SK-N-SH (cell line): ENCODE measurements at regions not wholly inside any gene's neighbourhood (a gene's known extent, or its start where the extent isn't known, plus 50 kb on each side); places are given as distances from the start of the nearest gene placed in this dataset.

Experiments
- EZH2phosphoT487 ChIP-seq: fragments of 200-600 bp; sonication (generic); IDR thresholded peaks from 2 replicates; pipeline ENCODE4 v1.6.1; 2017; ENCODE audit warnings: low read depth, mixed run types, mild to moderate bottlenecking, antibody characterized with exemption, moderate library complexity, borderline replicate concordance
- FOXM1 ChIP-seq: IDR thresholded peaks from 2 replicates; pipeline ENCODE4 v1.4.0; 2012; ENCODE audit warnings: low read depth, mild to moderate bottlenecking
- GABPA ChIP-seq: IDR thresholded peaks from 2 replicates; pipeline ENCODE4 v1.4.0; 2012; ENCODE audit warnings: low read depth, mild to moderate bottlenecking
- MXI1 ChIP-seq: IDR thresholded peaks from 2 replicates; pipeline ENCODE4 v1.6.1; 2012; ENCODE audit warnings: mild to moderate bottlenecking, low read depth, low read length, improper control_type of control experiment
- NFIC ChIP-seq: IDR thresholded peaks from 2 replicates; pipeline ENCODE4 v1.4.0; 2012; ENCODE audit warnings: borderline replicate concordance
- POLR2AphosphoS5 ChIP-seq: IDR thresholded peaks from 2 replicates; pipeline ENCODE4 v1.6.1; 2012; ENCODE audit warnings: low read depth, low read length
- RAD21 ChIP-seq: IDR thresholded peaks from 2 replicates; pipeline ENCODE4 v1.6.1; 2012; ENCODE audit warnings: mild to moderate bottlenecking, low read length
- RCOR1 ChIP-seq: fragments of 150-350 bp; IDR thresholded peaks from 2 replicates; pipeline ENCODE4 v1.6.1; 2017; ENCODE audit warnings: antibody characterized with exemption, low read length
- RXRA ChIP-seq: IDR thresholded peaks from 2 replicates; pipeline ENCODE4 v1.4.0; 2012; ENCODE audit warnings: low read depth, mild to moderate bottlenecking, borderline replicate concordance
- TEAD4 ChIP-seq: IDR thresholded peaks from 2 replicates; pipeline ENCODE4 v1.4.0; 2012; ENCODE audit warnings: mild to moderate bottlenecking, borderline replicate concordance; ENCODE audit not compliant: insufficient read depth
- TF ChIP-seq, protein P1 (sequence below): fragments of 200-600 bp; sonication (generic); IDR thresholded peaks from 2 replicates; pipeline ENCODE4 v1.6.1; 2017; ENCODE audit warnings: antibody characterized with exemption, mild to moderate bottlenecking, moderate library complexity
- TF ChIP-seq, protein P2 (sequence below): IDR thresholded peaks from 2 replicates; pipeline ENCODE4 v1.6.1; 2012; ENCODE audit warnings: mild to moderate bottlenecking, low read depth, low read length, moderate library complexity
- TF ChIP-seq, protein P3 (sequence below): IDR thresholded peaks from 2 replicates; pipeline ENCODE4 v1.4.0; 2012; ENCODE audit warnings: low read depth, borderline replicate concordance

GRCh38 chr4:161206528-161207080, 957.2 kb downstream of the FSTL5 start:
- TF ChIP-seq POLR2AphosphoS5 (no peak), GABPA (no peak), EZH2phosphoT487 (no peak), RAD21 (0 out of 2 replicates have a peak, but pooled peaks have one; percentile 15), RCOR1 (0 out of 2 replicates have a peak, but pooled peaks have one; percentile 13), FOXM1 (no peak), TEAD4 (no peak), MXI1 (peak; percentile 31; the same call in 1 of the 2 replicates), NFIC (no peak), RXRA (no peak)
- TF ChIP-seq, protein P1, sequence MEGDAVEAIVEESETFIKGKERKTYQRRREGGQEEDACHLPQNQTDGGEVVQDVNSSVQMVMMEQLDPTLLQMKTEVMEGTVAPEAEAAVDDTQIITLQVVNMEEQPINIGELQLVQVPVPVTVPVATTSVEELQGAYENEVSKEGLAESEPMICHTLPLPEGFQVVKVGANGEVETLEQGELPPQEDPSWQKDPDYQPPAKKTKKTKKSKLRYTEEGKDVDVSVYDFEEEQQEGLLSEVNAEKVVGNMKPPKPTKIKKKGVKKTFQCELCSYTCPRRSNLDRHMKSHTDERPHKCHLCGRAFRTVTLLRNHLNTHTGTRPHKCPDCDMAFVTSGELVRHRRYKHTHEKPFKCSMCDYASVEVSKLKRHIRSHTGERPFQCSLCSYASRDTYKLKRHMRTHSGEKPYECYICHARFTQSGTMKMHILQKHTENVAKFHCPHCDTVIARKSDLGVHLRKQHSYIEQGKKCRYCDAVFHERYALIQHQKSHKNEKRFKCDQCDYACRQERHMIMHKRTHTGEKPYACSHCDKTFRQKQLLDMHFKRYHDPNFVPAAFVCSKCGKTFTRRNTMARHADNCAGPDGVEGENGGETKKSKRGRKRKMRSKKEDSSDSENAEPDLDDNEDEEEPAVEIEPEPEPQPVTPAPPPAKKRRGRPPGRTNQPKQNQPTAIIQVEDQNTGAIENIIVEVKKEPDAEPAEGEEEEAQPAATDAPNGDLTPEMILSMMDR: no peak
- TF ChIP-seq, protein P2, sequence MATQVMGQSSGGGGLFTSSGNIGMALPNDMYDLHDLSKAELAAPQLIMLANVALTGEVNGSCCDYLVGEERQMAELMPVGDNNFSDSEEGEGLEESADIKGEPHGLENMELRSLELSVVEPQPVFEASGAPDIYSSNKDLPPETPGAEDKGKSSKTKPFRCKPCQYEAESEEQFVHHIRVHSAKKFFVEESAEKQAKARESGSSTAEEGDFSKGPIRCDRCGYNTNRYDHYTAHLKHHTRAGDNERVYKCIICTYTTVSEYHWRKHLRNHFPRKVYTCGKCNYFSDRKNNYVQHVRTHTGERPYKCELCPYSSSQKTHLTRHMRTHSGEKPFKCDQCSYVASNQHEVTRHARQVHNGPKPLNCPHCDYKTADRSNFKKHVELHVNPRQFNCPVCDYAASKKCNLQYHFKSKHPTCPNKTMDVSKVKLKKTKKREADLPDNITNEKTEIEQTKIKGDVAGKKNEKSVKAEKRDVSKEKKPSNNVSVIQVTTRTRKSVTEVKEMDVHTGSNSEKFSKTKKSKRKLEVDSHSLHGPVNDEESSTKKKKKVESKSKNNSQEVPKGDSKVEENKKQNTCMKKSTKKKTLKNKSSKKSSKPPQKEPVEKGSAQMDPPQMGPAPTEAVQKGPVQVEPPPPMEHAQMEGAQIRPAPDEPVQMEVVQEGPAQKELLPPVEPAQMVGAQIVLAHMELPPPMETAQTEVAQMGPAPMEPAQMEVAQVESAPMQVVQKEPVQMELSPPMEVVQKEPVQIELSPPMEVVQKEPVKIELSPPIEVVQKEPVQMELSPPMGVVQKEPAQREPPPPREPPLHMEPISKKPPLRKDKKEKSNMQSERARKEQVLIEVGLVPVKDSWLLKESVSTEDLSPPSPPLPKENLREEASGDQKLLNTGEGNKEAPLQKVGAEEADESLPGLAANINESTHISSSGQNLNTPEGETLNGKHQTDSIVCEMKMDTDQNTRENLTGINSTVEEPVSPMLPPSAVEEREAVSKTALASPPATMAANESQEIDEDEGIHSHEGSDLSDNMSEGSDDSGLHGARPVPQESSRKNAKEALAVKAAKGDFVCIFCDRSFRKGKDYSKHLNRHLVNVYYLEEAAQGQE: no peak
- TF ChIP-seq, protein P3, sequence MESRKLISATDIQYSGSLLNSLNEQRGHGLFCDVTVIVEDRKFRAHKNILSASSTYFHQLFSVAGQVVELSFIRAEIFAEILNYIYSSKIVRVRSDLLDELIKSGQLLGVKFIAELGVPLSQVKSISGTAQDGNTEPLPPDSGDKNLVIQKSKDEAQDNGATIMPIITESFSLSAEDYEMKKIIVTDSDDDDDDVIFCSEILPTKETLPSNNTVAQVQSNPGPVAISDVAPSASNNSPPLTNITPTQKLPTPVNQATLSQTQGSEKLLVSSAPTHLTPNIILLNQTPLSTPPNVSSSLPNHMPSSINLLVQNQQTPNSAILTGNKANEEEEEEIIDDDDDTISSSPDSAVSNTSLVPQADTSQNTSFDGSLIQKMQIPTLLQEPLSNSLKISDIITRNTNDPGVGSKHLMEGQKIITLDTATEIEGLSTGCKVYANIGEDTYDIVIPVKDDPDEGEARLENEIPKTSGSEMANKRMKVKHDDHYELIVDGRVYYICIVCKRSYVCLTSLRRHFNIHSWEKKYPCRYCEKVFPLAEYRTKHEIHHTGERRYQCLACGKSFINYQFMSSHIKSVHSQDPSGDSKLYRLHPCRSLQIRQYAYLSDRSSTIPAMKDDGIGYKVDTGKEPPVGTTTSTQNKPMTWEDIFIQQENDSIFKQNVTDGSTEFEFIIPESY: no peak
